ENCODE measurements at regions not wholly inside any gene's neighbourhood (a gene's known extent, or its start where the extent isn't known, plus 50 kb on each side); places are given as distances from the start of the nearest gene placed in this dataset.

- TF ChIP-seq EZH2 (IDR thresholded peaks at IDR 0.05; ENCODE audit: low read depth, low read length, severe bottlenecking), result no peak
These were observed 310.1 kb downstream of the UACA start (continued) for GRCh38 chr15:70453238-70453637.

All from H1 (cell line).